GDM1 (cell line): ENCODE measurements at regions not wholly inside any gene's neighbourhood (a gene's known extent, or its start where the extent isn't known, plus 50 kb on each side); places are given as distances from the start of the nearest gene placed in this dataset.
"Not testable (repeated sequence)": the region's sequence is repeated elsewhere in the genome, so short reads cannot be mapped to it uniquely, and the experiment has no call there.

Source experiments
- DNase-seq: peaks from one replicate; lab custom pipeline; 2025; lab: John Stamatoyannopoulos, UW

GRCh38 chr15:59830873-59831272 is 141.8 kb upstream of the BNIP2 start:
- DNase-seq, result no peak

GRCh38 chr15:59830098-59830497 is 141.0 kb upstream of the BNIP2 start:
- DNase-seq, result no peak

- no peak for DNase-seq
Observed at GRCh38 chr15:59828861-59829260, 139.7 kb upstream of the BNIP2 start.

GRCh38 chr15:59828263-59828662 is 139.1 kb upstream of the BNIP2 start:
- DNase-seq, result no peak

GRCh38 chr15:59825901-59826300 is 136.8 kb upstream of the BNIP2 start:
- no peak for DNase-seq

- no peak for DNase-seq
Observed at GRCh38 chr15:59821286-59821685, 132.2 kb upstream of the BNIP2 start.

GRCh38 chr15:59819092-59819491 is 130.0 kb upstream of the BNIP2 start:
- no peak for DNase-seq

- no peak for DNase-seq
Observed at GRCh38 chr15:59818336-59818735, 129.2 kb upstream of the BNIP2 start.

- no peak for DNase-seq
Observed at GRCh38 chr15:59817834-59818233, 128.7 kb upstream of the BNIP2 start.

GRCh38 chr15:59817053-59817452 is 127.9 kb upstream of the BNIP2 start:
- no peak for DNase-seq

- DNase-seq, result no peak
Observed at GRCh38 chr15:59814409-59814808, 125.3 kb upstream of the BNIP2 start.

- no peak for DNase-seq
Observed at GRCh38 chr15:59812889-59813288, 123.8 kb upstream of the BNIP2 start.

GRCh38 chr15:59812250-59812870 is 123.2 kb upstream of the BNIP2 start:
- no peak for DNase-seq

GRCh38 chr15:59803293-59803966 is 114.3 kb upstream of the BNIP2 start:
- not testable (repeated sequence) for DNase-seq

- no peak for DNase-seq
Observed at GRCh38 chr15:59801649-59802048, 112.5 kb upstream of the BNIP2 start.

GRCh38 chr15:59798605-59798917 is 109.4 kb upstream of the BNIP2 start:
- DNase-seq, result no peak

- no peak for DNase-seq
Observed at GRCh38 chr15:59797756-59798604, 108.9 kb upstream of the BNIP2 start.

GRCh38 chr15:59794229-59794886 is 105.2 kb upstream of the BNIP2 start:
- no peak for DNase-seq

- DNase-seq, result no peak
Observed at GRCh38 chr15:59792359-59792758, 103.2 kb upstream of the BNIP2 start.

GRCh38 chr15:59791755-59792154 is 102.6 kb upstream of the BNIP2 start:
- DNase-seq, result no peak

GRCh38 chr15:59791079-59791478 is 102.0 kb upstream of the BNIP2 start:
- DNase-seq, result no peak

GRCh38 chr15:59786466-59786865 is 97.3 kb upstream of the BNIP2 start:
- not testable (repeated sequence) for DNase-seq

- DNase-seq, result not testable (repeated sequence)
Observed at GRCh38 chr15:59785981-59786380, 96.9 kb upstream of the BNIP2 start.
